ENCODE measurements at regions not wholly inside any gene's neighbourhood (a gene's known extent, or its start where the extent isn't known, plus 50 kb on each side); places are given as distances from the start of the nearest gene placed in this dataset.

GRCh38 chr1:5254975-5255374 lies 600.6 kb downstream of the AJAP1 start:
- Histone ChIP-seq H3K36me3 (ENCODE audit: control insufficient read depth in 2 of 2, insufficient read depth in 2 of 2, low read length in 1 of 2) (no peaks in the 10 kb centered on the region), H3K9ac (ENCODE audit: control insufficient read depth, insufficient read depth, low read length) (no peak overlapping the region), H3K4me1 (ENCODE audit: control insufficient read depth, insufficient read depth, low read length) (no peaks in the 10 kb centered on the region), H3K27ac (ENCODE audit: control insufficient read depth, insufficient read depth) (no peak overlapping the region), H2AFZ (ENCODE audit: control insufficient read depth, low read depth, low read length) (no peak overlapping the region), H3K79me2 (ENCODE audit: control insufficient read depth, insufficient read depth, low read length) (no peaks in the 10 kb centered on the region), H3K27me3 (replicated peaks in 1 of 2; ENCODE audit: control insufficient read depth in 2 of 2, insufficient read depth in 2 of 2, low read length in 1 of 2) (no peaks in the 10 kb centered on the region), H4K20me1 (ENCODE audit: control insufficient read depth, insufficient read depth) (no peaks in the 10 kb centered on the region), H3K4me2 (ENCODE audit: control insufficient read depth, insufficient read depth) (no peak overlapping the region), H3K9me3 (replicated peaks; ENCODE audit: control insufficient read depth, insufficient read depth, low read length) (no peaks in the 10 kb centered on the region; the same call in 2 of the 3 replicates), H3K4me3 (no peak overlapping the region)
- intact Hi-C loops (cut with micrococcal nuclease; ENCODE audit: unreplicated experiment) (no loop called here), in situ Hi-C loops (cut with MboI) (no loop called here)
- ChIA-PET SMC1A (ENCODE audit: uncharacterized antibody, unreplicated experiment) (no interaction called here), RAD21 (ENCODE audit: unreplicated experiment) (no interaction called here), POLR2A (no interaction called here), CTCF (no interaction called here)
- 0% methylated on average over 2 of the region's 2 CpGs for WGBS (ENCODE audit: insufficient coverage, insufficient replicate concordance, low lambda C conversion rate, missing lambda C conversion rate)
- ATAC-seq (no peak), FAIRE-seq (no peak), DNase-seq (ENCODE audit: low read depth, low spot score) (no peak)
- TF ChIP-seq BCLAF1 (IDR thresholded peaks at IDR 0.05): no peak
- no peak for TF ChIP-seq ZBED1 (IDR thresholded peaks at IDR 0.05; ENCODE audit: borderline replicate concordance)
- no peak for TF ChIP-seq NR2F1 (conservative IDR thresholded peaks at IDR 0.05)
- no peak for TF ChIP-seq ZSCAN29 (IDR thresholded peaks at IDR 0.05)
- TF ChIP-seq MEF2B (IDR thresholded peaks at IDR 0.05; ENCODE audit: partially characterized antibody, poor library complexity, severe bottlenecking): no peak
- TF ChIP-seq SP1 (IDR thresholded peaks at IDR 0.05; ENCODE audit: low read depth, low read length): no peak
- TF ChIP-seq FOXK2 (IDR thresholded peaks at IDR 0.05): no peak
- no peak for TF ChIP-seq YBX1 (IDR thresholded peaks at IDR 0.05)
- TF ChIP-seq TARDBP (IDR thresholded peaks at IDR 0.05; ENCODE audit: borderline replicate concordance): no peak
- TF ChIP-seq TCF3 (IDR thresholded peaks at IDR 0.05; ENCODE audit: borderline replicate concordance, insufficient read depth, low read depth, low read length): no peak
- no peak for TF ChIP-seq CEBPZ (IDR thresholded peaks at IDR 0.05; ENCODE audit: low read depth, low read length)
- TF ChIP-seq, protein P1, sequence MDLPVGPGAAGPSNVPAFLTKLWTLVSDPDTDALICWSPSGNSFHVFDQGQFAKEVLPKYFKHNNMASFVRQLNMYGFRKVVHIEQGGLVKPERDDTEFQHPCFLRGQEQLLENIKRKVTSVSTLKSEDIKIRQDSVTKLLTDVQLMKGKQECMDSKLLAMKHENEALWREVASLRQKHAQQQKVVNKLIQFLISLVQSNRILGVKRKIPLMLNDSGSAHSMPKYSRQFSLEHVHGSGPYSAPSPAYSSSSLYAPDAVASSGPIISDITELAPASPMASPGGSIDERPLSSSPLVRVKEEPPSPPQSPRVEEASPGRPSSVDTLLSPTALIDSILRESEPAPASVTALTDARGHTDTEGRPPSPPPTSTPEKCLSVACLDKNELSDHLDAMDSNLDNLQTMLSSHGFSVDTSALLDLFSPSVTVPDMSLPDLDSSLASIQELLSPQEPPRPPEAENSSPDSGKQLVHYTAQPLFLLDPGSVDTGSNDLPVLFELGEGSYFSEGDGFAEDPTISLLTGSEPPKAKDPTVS (IDR thresholded peaks at IDR 0.05; ENCODE audit: low read depth, low read length): no peak
- TF ChIP-seq PAX8 (IDR thresholded peaks at IDR 0.05): no peak
- TF ChIP-seq NRF1 (conservative IDR thresholded peaks at IDR 0.05; ENCODE audit: low read depth, low read length): no peak
- TF ChIP-seq CHD1 (IDR thresholded peaks at IDR 0.05; ENCODE audit: low read depth, low read length): no peak
- no peak for TF ChIP-seq RCOR1 (conservative IDR thresholded peaks at IDR 0.05; ENCODE audit: low read depth, low read length)
- no TSS peak for BruUV-seq (replicated peaks)
